ENCODE measurements at regions not wholly inside any gene's neighbourhood (a gene's known extent, or its start where the extent isn't known, plus 50 kb on each side); places are given as distances from the start of the nearest gene placed in this dataset.
"Not testable (repeated sequence)": the region's sequence is repeated elsewhere in the genome, so short reads cannot be mapped to it uniquely, and the experiment has no call there.

GRCh38 chr9:41778535-41779071, 350.6 kb downstream of the CNTNAP3B start:
- H3K4me1 ChIP-seq (ENCODE audit: control insufficient read depth in 2 of 2, insufficient read depth in 2 of 2, low read length in 2 of 2); DNase-seq (ENCODE audit: low read depth in 6 of 9, low spot score in 9 of 9); H3K9me3 ChIP-seq (ENCODE audit: control insufficient read depth in 2 of 2, insufficient read depth in 1 of 2, low read length in 1 of 2); H3K27me3 ChIP-seq (ENCODE audit: control insufficient read depth in 2 of 2, insufficient read depth in 1 of 2, low read length in 1 of 2); H3K36me3 ChIP-seq (ENCODE audit: control insufficient read depth in 2 of 2, insufficient read depth in 2 of 2, low read length in 1 of 2); H3K27ac ChIP-seq (ENCODE audit: low read depth in 1 of 2, low read length in 1 of 2); H3K4me3 ChIP-seq (ENCODE audit: low read length in 2 of 2): not testable (repeated sequence)
- 98% methylated on average over 38 of the region's 38 CpGs for WGBS

- H3K27ac ChIP-seq (ENCODE audit: low read depth in 1 of 2, low read length in 1 of 2); H3K36me3 ChIP-seq (ENCODE audit: control insufficient read depth in 2 of 2, insufficient read depth in 2 of 2, low read length in 1 of 2); DNase-seq (ENCODE audit: low read depth in 6 of 9, low spot score in 9 of 9); H3K4me3 ChIP-seq (ENCODE audit: low read length in 2 of 2); H3K4me1 ChIP-seq (ENCODE audit: control insufficient read depth in 2 of 2, insufficient read depth in 2 of 2, low read length in 2 of 2); H3K9me3 ChIP-seq (ENCODE audit: control insufficient read depth in 2 of 2, insufficient read depth in 1 of 2, low read length in 1 of 2); H3K27me3 ChIP-seq (ENCODE audit: control insufficient read depth in 2 of 2, insufficient read depth in 1 of 2, low read length in 1 of 2): not testable (repeated sequence)
- 80% methylated on average over 7 of the region's 10 CpGs for WGBS
These were observed 351.7 kb downstream of the CNTNAP3B start for GRCh38 chr9:41777536-41777935.

- H3K4me3 ChIP-seq (ENCODE audit: low read length in 2 of 2); H3K4me1 ChIP-seq (ENCODE audit: control insufficient read depth in 2 of 2, insufficient read depth in 2 of 2, low read length in 2 of 2); H3K9me3 ChIP-seq (ENCODE audit: control insufficient read depth in 2 of 2, insufficient read depth in 1 of 2, low read length in 1 of 2); H3K36me3 ChIP-seq (ENCODE audit: control insufficient read depth in 2 of 2, insufficient read depth in 2 of 2, low read length in 1 of 2); DNase-seq (ENCODE audit: low read depth in 6 of 9, low spot score in 9 of 9); H3K27ac ChIP-seq (ENCODE audit: low read depth in 1 of 2, low read length in 1 of 2); H3K27me3 ChIP-seq (ENCODE audit: control insufficient read depth in 2 of 2, insufficient read depth in 1 of 2, low read length in 1 of 2): not testable (repeated sequence)
- WGBS, result 69% methylated on average over 6 of the region's 7 CpGs
These were observed 356.7 kb downstream of the CNTNAP3B start for GRCh38 chr9:41772541-41772940.

GRCh38 chr9:41771693-41772092, 357.5 kb downstream of the CNTNAP3B start:
- not testable (repeated sequence) for H3K27me3 ChIP-seq (ENCODE audit: control insufficient read depth in 2 of 2, insufficient read depth in 1 of 2, low read length in 1 of 2); H3K4me3 ChIP-seq (ENCODE audit: low read length in 2 of 2); H3K36me3 ChIP-seq (ENCODE audit: control insufficient read depth in 2 of 2, insufficient read depth in 2 of 2, low read length in 1 of 2); H3K4me1 ChIP-seq (ENCODE audit: control insufficient read depth in 2 of 2, insufficient read depth in 2 of 2, low read length in 2 of 2); H3K9me3 ChIP-seq (ENCODE audit: control insufficient read depth in 2 of 2, insufficient read depth in 1 of 2, low read length in 1 of 2); DNase-seq (ENCODE audit: low read depth in 6 of 9, low spot score in 9 of 9); H3K27ac ChIP-seq (ENCODE audit: low read depth in 1 of 2, low read length in 1 of 2)
- 92% methylated on average over 5 of the region's 12 CpGs for WGBS

- not testable (repeated sequence) for H3K27ac ChIP-seq (ENCODE audit: low read depth in 1 of 2, low read length in 1 of 2); DNase-seq (ENCODE audit: low read depth in 6 of 9, low spot score in 9 of 9); H3K27me3 ChIP-seq (ENCODE audit: control insufficient read depth in 2 of 2, insufficient read depth in 1 of 2, low read length in 1 of 2); H3K4me1 ChIP-seq (ENCODE audit: control insufficient read depth in 2 of 2, insufficient read depth in 2 of 2, low read length in 2 of 2); H3K36me3 ChIP-seq (ENCODE audit: control insufficient read depth in 2 of 2, insufficient read depth in 2 of 2, low read length in 1 of 2); H3K9me3 ChIP-seq (ENCODE audit: control insufficient read depth in 2 of 2, insufficient read depth in 1 of 2, low read length in 1 of 2); H3K4me3 ChIP-seq (ENCODE audit: low read length in 2 of 2)
- WGBS, result 84% methylated on average over 8 of the region's 9 CpGs
These were observed 374.4 kb downstream of the CNTNAP3B start for GRCh38 chr9:41754822-41755221.

GRCh38 chr9:41754403-41754802, 374.8 kb downstream of the CNTNAP3B start:
- not testable (repeated sequence) for H3K27me3 ChIP-seq (ENCODE audit: control insufficient read depth in 2 of 2, insufficient read depth in 1 of 2, low read length in 1 of 2); H3K36me3 ChIP-seq (ENCODE audit: control insufficient read depth in 2 of 2, insufficient read depth in 2 of 2, low read length in 1 of 2); H3K4me3 ChIP-seq (ENCODE audit: low read length in 2 of 2); H3K9me3 ChIP-seq (ENCODE audit: control insufficient read depth in 2 of 2, insufficient read depth in 1 of 2, low read length in 1 of 2); H3K4me1 ChIP-seq (ENCODE audit: control insufficient read depth in 2 of 2, insufficient read depth in 2 of 2, low read length in 2 of 2); DNase-seq (ENCODE audit: low read depth in 6 of 9, low spot score in 9 of 9); H3K27ac ChIP-seq (ENCODE audit: low read depth in 1 of 2, low read length in 1 of 2)
- 89% methylated on average over 13 of the region's 15 CpGs for WGBS

- WGBS, result 97% methylated on average over 10 of the region's 16 CpGs
- not testable (repeated sequence) for H3K9me3 ChIP-seq (ENCODE audit: control insufficient read depth in 2 of 2, insufficient read depth in 1 of 2, low read length in 1 of 2)
These were observed 387.3 kb downstream of the CNTNAP3B start for GRCh38 chr9:41741897-41742296.

GRCh38 chr9:41741173-41741572, 388.1 kb downstream of the CNTNAP3B start:
- DNase-seq (ENCODE audit: low read depth in 6 of 9, low spot score in 9 of 9); H3K4me1 ChIP-seq (ENCODE audit: control insufficient read depth in 2 of 2, insufficient read depth in 2 of 2, low read length in 2 of 2); H3K9me3 ChIP-seq (ENCODE audit: control insufficient read depth in 2 of 2, insufficient read depth in 1 of 2, low read length in 1 of 2); H3K4me3 ChIP-seq (ENCODE audit: low read length in 2 of 2); H3K36me3 ChIP-seq (ENCODE audit: control insufficient read depth in 2 of 2, insufficient read depth in 2 of 2, low read length in 1 of 2); H3K27me3 ChIP-seq (ENCODE audit: control insufficient read depth in 2 of 2, insufficient read depth in 1 of 2, low read length in 1 of 2); H3K27ac ChIP-seq (ENCODE audit: low read depth in 1 of 2, low read length in 1 of 2): not testable (repeated sequence)
- WGBS, result 35% methylated on average over 3 of the region's 5 CpGs

More at GRCh38 chr9:41741897-41742296, 387.3 kb downstream of the CNTNAP3B start:
- H3K36me3 ChIP-seq (ENCODE audit: control insufficient read depth in 2 of 2, insufficient read depth in 2 of 2, low read length in 1 of 2); DNase-seq (ENCODE audit: low read depth in 6 of 9, low spot score in 9 of 9); H3K4me1 ChIP-seq (ENCODE audit: control insufficient read depth in 2 of 2, insufficient read depth in 2 of 2, low read length in 2 of 2); H3K27ac ChIP-seq (ENCODE audit: low read depth in 1 of 2, low read length in 1 of 2); H3K4me3 ChIP-seq (ENCODE audit: low read length in 2 of 2); H3K27me3 ChIP-seq (ENCODE audit: control insufficient read depth in 2 of 2, insufficient read depth in 1 of 2, low read length in 1 of 2): not testable (repeated sequence)

GRCh38 chr9:41738681-41739080, 390.5 kb downstream of the CNTNAP3B start:
- not testable (repeated sequence) for DNase-seq (ENCODE audit: low read depth in 6 of 9, low spot score in 9 of 9); H3K4me1 ChIP-seq (ENCODE audit: control insufficient read depth in 2 of 2, insufficient read depth in 2 of 2, low read length in 2 of 2); H3K36me3 ChIP-seq (ENCODE audit: control insufficient read depth in 2 of 2, insufficient read depth in 2 of 2, low read length in 1 of 2); H3K27ac ChIP-seq (ENCODE audit: low read depth in 1 of 2, low read length in 1 of 2); H3K27me3 ChIP-seq (ENCODE audit: control insufficient read depth in 2 of 2, insufficient read depth in 1 of 2, low read length in 1 of 2); H3K9me3 ChIP-seq (ENCODE audit: control insufficient read depth in 2 of 2, insufficient read depth in 1 of 2, low read length in 1 of 2); H3K4me3 ChIP-seq (ENCODE audit: low read length in 2 of 2)
- WGBS, result 95% methylated on average over 5 of the region's 5 CpGs

- not testable (repeated sequence) for H3K4me1 ChIP-seq (ENCODE audit: control insufficient read depth in 2 of 2, insufficient read depth in 2 of 2, low read length in 2 of 2); H3K27me3 ChIP-seq (ENCODE audit: control insufficient read depth in 2 of 2, insufficient read depth in 1 of 2, low read length in 1 of 2); DNase-seq (ENCODE audit: low read depth in 6 of 9, low spot score in 9 of 9); H3K27ac ChIP-seq (ENCODE audit: low read depth in 1 of 2, low read length in 1 of 2); H3K36me3 ChIP-seq (ENCODE audit: control insufficient read depth in 2 of 2, insufficient read depth in 2 of 2, low read length in 1 of 2); H3K9me3 ChIP-seq (ENCODE audit: control insufficient read depth in 2 of 2, insufficient read depth in 1 of 2, low read length in 1 of 2); H3K4me3 ChIP-seq (ENCODE audit: low read length in 2 of 2)
- WGBS, result 92% methylated on average over 9 of the region's 13 CpGs
These were observed 430.0 kb downstream of the CNTNAP3B start for GRCh38 chr9:41699190-41699589.
